MCF 10A (cell line): ENCODE measurements at regions not wholly inside any gene's neighbourhood (a gene's known extent, or its start where the extent isn't known, plus 50 kb on each side); places are given as distances from the start of the nearest gene placed in this dataset.

Experiments
- BruUV-seq: library from RNA; stranded (reverse); fragments of 400-500 nt; replicated peaks from 2 replicates; lab custom pipeline; 2021; lab: Mats Ljungman, UMichigan
- CTCF ChIA-PET: fragments of 300-600 bp; sonication (Branson Sonifier 250); formaldehyde crosslinking; extraction: SDS; loops from one replicate; lab custom pipeline; 2021; ENCODE audit warnings: antibody characterized with exemption, inconsistent platforms; lab: Yijun Ruan, JAX
- POLR2A ChIA-PET: fragments of 300-600, 350-650 bp; sonication (Branson Sonifier 250); formaldehyde crosslinking; extraction: SDS; loops from one replicate; lab custom pipeline; 2020; ENCODE audit warnings: antibody characterized with exemption, inconsistent platforms; lab: Yijun Ruan, JAX
- DNase-seq: peaks from one replicate; pipeline ENCODE4 v3.0.0-alpha.2; 2018; ENCODE audit not compliant: unreplicated experiment
- H3K27ac Mint-ChIP-seq: one replicate; pipeline ENCODE4 v1.8.0; 2022; ENCODE audit warnings: mild to moderate bottlenecking, low read depth, mixed read lengths; ENCODE audit not compliant: unreplicated experiment
- H3K27me3 Mint-ChIP-seq: one replicate; pipeline ENCODE4 v1.8.0; 2022; ENCODE audit warnings: mixed read lengths; ENCODE audit not compliant: insufficient read depth, unreplicated experiment
- H3K36me3 Mint-ChIP-seq: one replicate; pipeline ENCODE4 v1.8.0; 2022; ENCODE audit warnings: mild to moderate bottlenecking, moderate library complexity, mixed read lengths; ENCODE audit not compliant: insufficient read depth, unreplicated experiment
- H3K4me1 Mint-ChIP-seq: one replicate; pipeline ENCODE4 v1.8.0; 2022; ENCODE audit warnings: mixed read lengths; ENCODE audit not compliant: insufficient read depth, unreplicated experiment
- H3K4me3 Mint-ChIP-seq: one replicate; pipeline ENCODE4 v1.8.0; 2022; ENCODE audit warnings: mild to moderate bottlenecking, moderate library complexity, mixed read lengths; ENCODE audit not compliant: unreplicated experiment
- H3K9me3 Mint-ChIP-seq: one replicate; pipeline ENCODE4 v1.8.0; 2022; ENCODE audit warnings: mixed read lengths; ENCODE audit not compliant: unreplicated experiment
- CTCF ChIP-seq: fragments of 200-600 bp; IDR thresholded peaks from one replicate; pipeline ENCODE4 v1.8.0; 2022; ENCODE audit warnings: antibody characterized with exemption, mild to moderate bottlenecking; ENCODE audit not compliant: unreplicated experiment
- intact Hi-C: fragments of 100-400 bp; cut with micrococcal nuclease; formaldehyde crosslinking; loops from 2 replicates; pipeline ENCODE4 v1.14.1; 2022

GRCh38 chr1:172915271-172915670 is 135.5 kb downstream of the TNFSF18 start:
- ChIA-PET POLR2A (interaction anchor here (2.5 kb wide), 1 partner anchor 11 kb away, joined by 8 read pairs; no protein-coding TSS in a partner anchor), CTCF (interaction anchor here (0.6 to 2.6 kb wide), 4 partner anchors 25 to 287 kb away, joined by 5 to 7 read pairs (median 6); no protein-coding TSS in a partner anchor)
- intact Hi-C loops, result loop anchor here (5.0 kb wide), 1 partner anchor 168 kb away; no protein-coding TSS in a partner anchor
- Mint-ChIP-seq H3K36me3 (no peaks in the 10 kb centered on the region), H3K4me3 (no peak overlapping the region), H3K27ac (peak overlapping the region; percentile 43), H3K9me3 (peaks cover 13% of the 10 kb centered on the region), H3K4me1 (peaks cover 30% of the 10 kb centered on the region), H3K27me3 (no peaks in the 10 kb centered on the region)
- no TSS peak for BruUV-seq
- no peak for DNase-seq
- TF ChIP-seq CTCF, result no peak

GRCh38 chr1:172916116-172916515 is 134.6 kb downstream of the TNFSF18 start:
- BruUV-seq, result no TSS peak
- Mint-ChIP-seq H3K4me3 (no peak overlapping the region), H3K9me3 (peaks cover 13% of the 10 kb centered on the region), H3K27me3 (no peaks in the 10 kb centered on the region), H3K4me1 (peaks cover 30% of the 10 kb centered on the region), H3K36me3 (no peaks in the 10 kb centered on the region), H3K27ac (no peak overlapping the region)
- ChIA-PET CTCF (interaction anchor here (0.6 to 1.2 kb wide), 2 partner anchors 90 to 174 kb away, joined by 5 to 7 read pairs; no protein-coding TSS in a partner anchor), POLR2A (interaction anchor here (2.5 kb wide), 1 partner anchor 12 kb away, joined by 8 read pairs; no protein-coding TSS in a partner anchor)
- TF ChIP-seq CTCF, result no peak
- no peak for DNase-seq
- intact Hi-C loops, result loop anchor here (5.0 kb wide), 1 partner anchor 169 kb away; no protein-coding TSS in a partner anchor

GRCh38 chr1:172917972-172918371 is 132.8 kb downstream of the TNFSF18 start:
- Mint-ChIP-seq H3K36me3 (no peaks in the 10 kb centered on the region), H3K27me3 (no peaks in the 10 kb centered on the region), H3K27ac (no peak overlapping the region), H3K4me3 (no peak overlapping the region), H3K4me1 (peaks cover 30% of the 10 kb centered on the region), H3K9me3 (peaks cover 8% of the 10 kb centered on the region)
- no TSS peak for BruUV-seq
- peak; percentile 93 for DNase-seq
- CTCF ChIA-PET, result interaction anchor here (0.7 to 1.9 kb wide), 8 partner anchors 8 to 284 kb away, joined by 3 to 9 read pairs (median 4); no protein-coding TSS in a partner anchor
- no peak for TF ChIP-seq CTCF
- intact Hi-C loops, result loop anchor here (5.0 kb wide), 1 partner anchor 171 kb away; no protein-coding TSS in a partner anchor
- POLR2A ChIA-PET, result interaction anchor here (0.6 to 2.0 kb wide), 14 partner anchors 9 to 273 kb away, joined by 3 to 11 read pairs (median 4); no protein-coding TSS in a partner anchor

GRCh38 chr1:172918478-172918877 is 132.3 kb downstream of the TNFSF18 start:
- POLR2A ChIA-PET, result interaction anchor here (0.6 to 2.0 kb wide), 12 partner anchors 9 to 394 kb away, joined by 3 to 11 read pairs (median 5); no protein-coding TSS in a partner anchor
- DNase-seq, result no peak
- intact Hi-C loops, result loop anchor here (5.0 kb wide), 1 partner anchor 171 kb away; no protein-coding TSS in a partner anchor

More at GRCh38 chr1:172918478-172918877, 132.3 kb downstream of the TNFSF18 start:
- no peaks in the 10 kb centered on the region for H3K27me3 Mint-ChIP-seq
- BruUV-seq, result no TSS peak
- H3K4me1 Mint-ChIP-seq, result peaks cover 30% of the 10 kb centered on the region
- TF ChIP-seq CTCF, result no peak
- peaks cover 3% of the 10 kb centered on the region for H3K9me3 Mint-ChIP-seq
- H3K27ac Mint-ChIP-seq, result no peak overlapping the region
- no peaks in the 10 kb centered on the region for H3K36me3 Mint-ChIP-seq
- CTCF ChIA-PET, result interaction anchor here (0.9 to 1.9 kb wide), 5 partner anchors 9 to 175 kb away, joined by 3 to 9 read pairs (median 3); no protein-coding TSS in a partner anchor
- no peak overlapping the region for H3K4me3 Mint-ChIP-seq
